GM12892 (cell line): ENCODE measurements at regions not wholly inside any gene's neighbourhood (a gene's known extent, or its start where the extent isn't known, plus 50 kb on each side); places are given as distances from the start of the nearest gene placed in this dataset.

Experiments used
- POLR2A ChIP-seq: IDR thresholded peaks from 2 replicates; pipeline ENCODE4 v1.6.1; 2011; ENCODE audit warnings: low read depth, low read length, control low read depth
- TAF1 ChIP-seq: IDR thresholded peaks from 2 replicates; pipeline ENCODE4 v1.6.1; 2011; ENCODE audit warnings: low read depth, mild to moderate bottlenecking, control low read depth, low read length, borderline replicate concordance

DNA sequence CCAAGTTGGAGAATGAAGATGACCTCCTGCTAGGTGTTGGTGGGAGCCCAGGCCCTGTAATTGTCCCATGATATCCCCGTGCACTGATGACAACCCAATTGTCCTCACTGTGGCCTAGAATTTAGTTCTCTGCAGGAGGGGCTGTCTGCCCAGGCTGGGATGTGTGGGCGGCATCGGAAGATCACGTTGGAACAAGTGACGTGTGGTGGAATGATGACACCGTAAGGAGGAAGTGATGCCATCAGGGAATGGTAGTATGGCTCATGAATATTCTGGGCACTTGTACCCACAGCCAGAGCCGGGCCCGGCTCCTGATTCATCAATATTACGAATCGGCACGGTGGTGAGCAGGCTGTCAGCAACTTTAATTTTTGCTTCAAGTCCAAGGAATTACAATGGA is 111.6 kb downstream of the MIAT start:
- TF ChIP-seq TAF1 (no peak), POLR2A (no peak)
